Peyer's patch (tissue), 4 donors: ENCODE measurements at regions not wholly inside any gene's neighbourhood (a gene's known extent, or its start where the extent isn't known, plus 50 kb on each side); places are given as distances from the start of the nearest gene placed in this dataset.

ENCODE experiments used
- CTCF ChIP-seq, 6 experiments: fragments of 450-650 bp in 4 of 6; fragments of 200-600 bp in 2 of 6; sonication (generic) in 1 of 6; IDR thresholded peaks; one replicate each; pipeline ENCODE4 v1.5.1; 2017 to 2019; ENCODE audit warnings: antibody characterized with exemption in 6 of 6, mild to moderate bottlenecking in 3 of 6, moderate library complexity in 1 of 6
- POLR2A ChIP-seq, 2 donors: fragments of 450-650 bp; IDR thresholded peaks; one replicate each; pipeline ENCODE4 v1.5.1; 2017; ENCODE audit warnings: antibody characterized with exemption in 2 of 2, mild to moderate bottlenecking in 2 of 2, moderate library complexity in 2 of 2

- TF ChIP-seq CTCF (IDR thresholded peaks at IDR 0.05) (no peak), POLR2A (IDR thresholded peaks at IDR 0.05) (no peak)
These were observed 587.7 kb downstream of the MATN1 start for GRCh38 chr1:30135698-30136097.
